Effector memory CD4-positive, alpha-beta T cell (primary cell): ENCODE measurements at regions not wholly inside any gene's neighbourhood (a gene's known extent, or its start where the extent isn't known, plus 50 kb on each side); places are given as distances from the start of the nearest gene placed in this dataset.
"Not testable (repeated sequence)": the region's sequence is repeated elsewhere in the genome, so short reads cannot be mapped to it uniquely, and the experiment has no call there.

Experiments
- DNase-seq, 3 donors: peaks; one replicate each; pipeline ENCODE4 v3.0.0-alpha.2; 2020
- H3K27ac ChIP-seq: 2 replicates; pipeline ENCODE4 v1.7.0; 2013; ENCODE audit warnings: mild to moderate bottlenecking, low read length, moderate library complexity; ENCODE audit not compliant: insufficient read depth, poor library complexity, severe bottlenecking
- H3K27me3 ChIP-seq: replicated peaks from 2 replicates; pipeline ENCODE4 v1.7.0; 2013; ENCODE audit warnings: mild to moderate bottlenecking, low read length; ENCODE audit not compliant: insufficient read depth, control insufficient read depth, poor library complexity, severe bottlenecking
- H3K36me3 ChIP-seq: 2 replicates; pipeline ENCODE4 v1.7.0; 2013; ENCODE audit warnings: mild to moderate bottlenecking, low read length, moderate library complexity; ENCODE audit not compliant: control insufficient read depth, insufficient read depth
- H3K4me1 ChIP-seq: 2 replicates; pipeline ENCODE4 v1.7.0; 2013; ENCODE audit warnings: low read length, mild to moderate bottlenecking; ENCODE audit not compliant: control insufficient read depth, insufficient read depth, poor library complexity, severe bottlenecking
- H3K4me3 ChIP-seq: 2 replicates; pipeline ENCODE4 v1.7.0; 2013; ENCODE audit warnings: low read length, low read depth, mild to moderate bottlenecking; ENCODE audit not compliant: insufficient read depth, poor library complexity, severe bottlenecking
- H3K9me3 ChIP-seq: 2 replicates; pipeline ENCODE4 v1.7.0; 2013; ENCODE audit warnings: mild to moderate bottlenecking, low read length, moderate library complexity; ENCODE audit not compliant: control insufficient read depth

DNA sequence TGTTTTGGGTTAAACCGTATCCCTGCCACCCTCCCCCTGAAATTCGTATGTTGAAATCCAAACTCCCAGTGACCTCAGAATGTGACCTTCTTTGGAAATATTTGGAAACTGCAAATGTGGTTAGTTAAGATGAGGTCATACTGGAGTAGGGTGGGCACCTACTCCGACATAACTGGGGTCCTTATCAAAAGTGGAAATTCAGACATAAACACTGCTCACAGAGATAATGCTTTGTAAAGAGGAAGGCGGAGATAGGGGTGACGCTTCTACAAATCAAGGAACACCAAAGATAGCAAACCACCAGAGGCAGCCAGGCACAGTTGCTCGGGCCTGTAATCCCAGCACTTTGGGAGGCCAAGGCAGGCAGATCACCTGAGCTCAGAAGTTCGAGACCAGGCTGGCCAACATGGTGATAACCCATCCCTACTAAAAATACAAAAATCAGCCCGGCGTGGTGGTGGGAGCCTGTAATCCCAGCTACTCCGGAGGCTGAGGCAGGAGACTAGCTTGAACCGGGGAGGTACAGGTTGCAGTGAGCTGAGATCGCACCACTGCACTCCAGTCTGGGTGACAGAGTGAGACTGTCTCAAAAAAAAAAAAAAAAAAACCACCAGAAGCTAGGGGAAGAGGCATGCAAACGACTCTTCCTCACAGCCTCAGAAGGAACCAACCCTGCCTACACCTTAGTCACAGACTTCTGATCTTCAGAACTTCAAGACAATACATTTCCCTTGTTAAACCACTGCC is 51.1 kb upstream of the CHD2 start:
- Histone ChIP-seq H3K36me3 (no peaks in the 10 kb centered on the region), H3K4me3 (peak overlapping the region; percentile 15), H3K27ac (peak overlapping the region; percentile 35), H3K27me3 (no peaks in the 10 kb centered on the region), H3K4me1 (peaks cover 24% of the 10 kb centered on the region), H3K9me3 (no peaks in the 10 kb centered on the region)
- peak in 1 of 3 donors; percentile 29 for DNase-seq

- not testable (repeated sequence) for DNase-seq, H3K9me3 ChIP-seq, H3K36me3 ChIP-seq, H3K4me3 ChIP-seq, H3K27ac ChIP-seq, H3K27me3 ChIP-seq
- H3K4me1 ChIP-seq, result peaks cover 17% of the 10 kb centered on the region
Measured at GRCh38 chr15:92850218-92850617, 49.9 kb upstream of the CHD2 start.
